ENCODE measurements at regions not wholly inside any gene's neighbourhood (a gene's known extent, or its start where the extent isn't known, plus 50 kb on each side); places are given as distances from the start of the nearest gene placed in this dataset.

DNA sequence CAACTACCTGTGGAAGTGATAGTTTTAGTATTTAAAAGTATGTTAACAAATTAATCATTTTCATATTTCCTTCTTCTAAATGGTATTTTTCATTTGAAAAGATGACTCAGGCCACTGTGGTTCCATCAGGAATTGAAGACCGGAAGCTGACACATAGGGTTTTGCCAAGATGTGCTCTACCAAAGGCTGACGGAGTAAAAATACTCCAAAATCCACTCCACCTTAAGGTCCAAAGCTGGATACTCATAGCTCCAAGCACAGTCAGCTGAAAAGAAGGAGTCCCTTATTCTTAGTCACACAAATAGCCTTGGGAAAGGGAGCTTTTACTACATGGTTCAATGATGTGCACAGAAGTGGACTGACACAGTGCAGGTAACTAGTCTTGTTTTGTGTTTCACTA lies 472.0 kb downstream of the ARAP2 start:
- Histone ChIP-seq H3K4me3 (ENCODE audit: low read depth in 1 of 2, low read length in 2 of 2) (no peak overlapping the region), H3K9ac (ENCODE audit: low read length) (no peak overlapping the region), H3K36me3 (ENCODE audit: insufficient read depth, low read length) (no peaks in the 10 kb centered on the region), H3K9me3 (ENCODE audit: low read length) (no peaks in the 10 kb centered on the region), H3K27me3 (ENCODE audit: control insufficient read depth in 1 of 2, insufficient read depth in 2 of 2, low read length in 2 of 2) (no peaks in the 10 kb centered on the region), H3K4me1 (ENCODE audit: insufficient read depth, low read length) (no peaks in the 10 kb centered on the region), H3K27ac (ENCODE audit: low read depth, low read length) (no peak overlapping the region)

DNA sequence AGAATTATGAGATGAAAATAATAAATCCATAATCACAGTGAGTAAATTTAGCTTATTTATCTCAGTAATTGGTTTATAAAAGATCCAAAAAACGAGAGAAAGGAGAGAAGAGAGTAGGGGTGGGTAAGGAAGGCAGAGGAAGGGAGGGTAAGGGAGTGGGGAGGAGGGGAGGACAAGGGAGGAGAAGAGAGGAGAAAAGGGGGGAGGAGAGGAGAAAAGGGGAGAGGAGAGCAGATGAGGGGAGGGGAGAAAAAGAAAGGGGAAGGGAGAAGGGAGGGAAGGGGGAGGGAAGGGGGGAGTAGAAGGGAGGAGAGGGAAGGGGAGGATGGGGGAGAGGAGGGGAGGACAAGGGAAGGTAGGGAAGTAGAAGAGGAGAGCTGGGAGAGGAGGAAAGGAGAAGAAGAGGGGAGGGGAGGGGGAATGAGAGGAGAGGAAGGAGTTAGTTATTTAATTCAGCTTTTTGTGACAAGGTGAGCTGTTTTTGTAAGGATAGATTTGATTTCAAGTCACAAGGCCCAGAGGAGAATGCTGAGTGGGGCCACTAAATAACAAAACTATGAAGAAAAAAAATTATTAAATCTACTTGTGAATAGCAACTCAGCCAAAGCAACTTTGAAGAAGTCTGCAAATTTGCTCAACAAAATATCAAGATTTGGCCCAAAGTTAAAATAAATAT lies 454.3 kb downstream of the ARAP2 start:
- Histone ChIP-seq H3K9ac (ENCODE audit: low read length) (no peak overlapping the region), H3K9me3 (ENCODE audit: low read length) (no peaks in the 10 kb centered on the region), H3K4me3 (ENCODE audit: low read depth in 1 of 2, low read length in 2 of 2) (no peak overlapping the region), H3K27ac (ENCODE audit: low read depth, low read length) (no peak overlapping the region), H3K4me1 (ENCODE audit: insufficient read depth, low read length) (no peaks in the 10 kb centered on the region), H3K36me3 (ENCODE audit: insufficient read depth, low read length) (no peaks in the 10 kb centered on the region), H3K27me3 (ENCODE audit: control insufficient read depth in 1 of 2, insufficient read depth in 2 of 2, low read length in 2 of 2) (no peaks in the 10 kb centered on the region)

DNA sequence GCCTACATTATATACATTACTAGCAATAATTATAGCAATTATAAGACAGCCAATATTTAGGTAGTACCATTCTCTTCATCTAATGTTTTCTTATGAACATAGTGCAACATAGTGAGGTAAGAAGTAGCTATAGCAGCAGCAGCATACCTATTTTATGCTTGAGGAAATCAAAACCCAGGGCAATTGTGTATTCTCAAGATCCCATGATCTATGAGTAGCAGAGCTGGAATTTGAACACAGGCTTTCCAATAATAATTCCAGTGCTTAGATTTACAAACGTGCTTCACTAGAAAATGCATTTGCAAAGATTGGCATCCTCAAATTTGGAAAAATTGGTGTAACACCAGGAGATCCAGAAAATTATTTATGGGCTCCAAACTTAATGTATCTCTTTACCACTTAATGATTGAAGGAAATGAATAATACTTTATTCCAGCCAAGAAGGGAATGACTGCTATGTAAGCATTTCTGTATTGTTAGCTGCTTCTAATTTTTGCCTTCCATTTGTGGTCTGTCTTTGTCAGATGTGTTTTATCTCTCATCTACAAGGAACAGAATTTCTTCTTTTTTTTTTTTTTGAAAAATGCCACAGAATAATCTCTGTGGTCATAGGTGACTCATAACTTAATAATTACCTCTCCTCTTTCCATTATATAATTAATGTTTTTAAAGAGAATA lies 451.1 kb downstream of the ARAP2 start:
- Histone ChIP-seq H3K9me3 (ENCODE audit: low read length) (peaks cover 5% of the 10 kb centered on the region), H3K9ac (ENCODE audit: low read length) (no peak overlapping the region), H3K4me1 (ENCODE audit: insufficient read depth, low read length) (no peaks in the 10 kb centered on the region), H3K27me3 (ENCODE audit: control insufficient read depth in 1 of 2, insufficient read depth in 2 of 2, low read length in 2 of 2) (no peaks in the 10 kb centered on the region), H3K27ac (ENCODE audit: low read depth, low read length) (no peak overlapping the region), H3K36me3 (ENCODE audit: insufficient read depth, low read length) (no peaks in the 10 kb centered on the region), H3K4me3 (ENCODE audit: low read depth in 1 of 2, low read length in 2 of 2) (no peak overlapping the region)

DNA sequence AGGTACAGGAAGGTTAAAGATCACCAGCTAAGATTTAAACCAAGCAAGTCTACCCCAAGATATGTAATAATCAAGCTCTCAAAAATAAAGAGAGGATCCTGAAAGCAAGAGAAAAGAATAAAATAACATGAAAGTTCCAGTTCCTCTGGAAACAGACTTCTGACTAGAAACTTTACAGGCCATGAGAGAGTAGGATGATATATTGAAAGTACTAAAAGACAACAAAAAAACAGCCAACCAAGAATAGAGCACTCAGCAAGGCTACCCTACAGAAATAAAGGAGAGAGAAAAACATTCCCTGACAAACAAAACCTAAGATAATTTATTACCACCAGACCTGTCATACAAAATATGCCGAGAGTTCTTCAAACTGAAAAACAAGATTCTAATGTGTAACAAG lies 450.5 kb downstream of the ARAP2 start:
- Histone ChIP-seq H3K9ac (ENCODE audit: low read length) (no peak overlapping the region), H3K27me3 (ENCODE audit: control insufficient read depth in 1 of 2, insufficient read depth in 2 of 2, low read length in 2 of 2) (no peaks in the 10 kb centered on the region), H3K4me1 (ENCODE audit: insufficient read depth, low read length) (no peaks in the 10 kb centered on the region), H3K9me3 (ENCODE audit: low read length) (peaks cover 5% of the 10 kb centered on the region), H3K36me3 (ENCODE audit: insufficient read depth, low read length) (no peaks in the 10 kb centered on the region), H3K27ac (ENCODE audit: low read depth, low read length) (no peak overlapping the region), H3K4me3 (ENCODE audit: low read depth in 1 of 2, low read length in 2 of 2) (no peak overlapping the region)

DNA sequence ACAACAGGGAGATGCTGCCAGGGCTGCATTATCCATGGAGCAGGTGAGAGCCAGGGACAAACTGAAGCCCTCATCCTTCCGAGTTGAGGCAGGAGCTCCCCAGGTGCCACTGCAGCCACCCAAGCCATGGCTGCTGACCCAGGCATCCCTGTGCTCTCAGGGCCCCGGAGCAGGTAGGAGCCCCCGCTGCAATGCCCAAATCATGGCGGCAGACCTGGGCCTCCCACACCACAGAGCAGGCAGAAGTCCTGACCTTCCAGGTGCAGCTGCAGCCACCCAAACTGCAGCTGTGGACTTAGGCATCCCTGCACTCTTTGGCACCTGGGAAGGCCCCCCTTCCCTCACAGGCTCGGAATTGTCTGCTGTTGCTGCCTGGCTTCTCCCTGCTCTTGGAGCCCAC lies 443.6 kb downstream of the ARAP2 start:
- Histone ChIP-seq H3K27ac (ENCODE audit: low read depth, low read length) (no peak overlapping the region), H3K4me1 (ENCODE audit: insufficient read depth, low read length) (no peaks in the 10 kb centered on the region), H3K9me3 (ENCODE audit: low read length) (peaks cover 5% of the 10 kb centered on the region), H3K4me3 (ENCODE audit: low read depth in 1 of 2, low read length in 2 of 2) (no peak overlapping the region), H3K27me3 (ENCODE audit: control insufficient read depth in 1 of 2, insufficient read depth in 2 of 2, low read length in 2 of 2) (no peaks in the 10 kb centered on the region), H3K9ac (ENCODE audit: low read length) (no peak overlapping the region), H3K36me3 (ENCODE audit: insufficient read depth, low read length) (no peaks in the 10 kb centered on the region)

DNA sequence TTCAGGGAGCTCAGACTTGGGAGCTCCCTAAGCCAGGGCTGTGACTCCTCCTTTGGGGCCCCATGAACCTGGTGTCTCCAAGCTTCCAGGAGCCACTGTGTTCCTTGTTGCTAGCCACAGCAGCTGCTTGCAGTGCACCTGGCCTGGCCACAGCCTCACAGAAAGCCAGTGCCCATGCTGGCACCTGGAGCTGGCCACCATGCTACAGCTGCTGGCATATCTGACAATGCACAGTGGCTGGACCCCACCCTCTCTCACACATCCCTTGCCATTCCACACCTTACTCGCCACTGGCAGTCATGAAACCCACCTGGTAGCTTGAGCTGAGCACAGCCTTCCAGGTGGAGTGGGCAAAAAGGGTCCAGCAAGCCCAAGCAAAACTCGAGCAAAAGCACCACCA lies 441.7 kb downstream of the ARAP2 start:
- Histone ChIP-seq H3K4me1 (ENCODE audit: insufficient read depth, low read length) (no peaks in the 10 kb centered on the region), H3K9me3 (ENCODE audit: low read length) (no peaks in the 10 kb centered on the region), H3K36me3 (ENCODE audit: insufficient read depth, low read length) (no peaks in the 10 kb centered on the region), H3K27ac (ENCODE audit: low read depth, low read length) (no peak overlapping the region), H3K9ac (ENCODE audit: low read length) (no peak overlapping the region), H3K27me3 (ENCODE audit: control insufficient read depth in 1 of 2, insufficient read depth in 2 of 2, low read length in 2 of 2) (no peaks in the 10 kb centered on the region), H3K4me3 (ENCODE audit: low read depth in 1 of 2, low read length in 2 of 2) (no peak overlapping the region)

DNA sequence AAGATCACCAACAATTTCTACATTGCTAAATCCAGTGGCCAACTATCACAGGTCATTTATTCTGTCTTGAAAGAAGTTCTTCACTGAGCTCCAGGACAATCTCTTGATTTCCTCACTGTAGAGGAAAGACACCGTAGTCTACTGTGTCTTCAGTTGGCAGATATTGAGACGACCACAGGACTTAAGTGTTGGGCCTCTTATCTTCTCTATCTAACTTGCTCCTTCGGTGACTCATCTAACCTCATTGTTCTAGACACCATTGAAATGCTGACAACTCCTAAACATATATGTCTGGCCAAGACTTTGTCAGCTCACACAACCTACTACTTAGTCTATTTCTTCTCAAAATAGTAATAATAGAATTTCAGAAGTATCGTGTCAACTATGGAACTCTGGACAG lies 425.8 kb downstream of the ARAP2 start:
- no peaks in the 10 kb centered on the region for H3K36me3 ChIP-seq (ENCODE audit: insufficient read depth, low read length)
- H3K27me3 ChIP-seq (ENCODE audit: control insufficient read depth in 1 of 2, insufficient read depth in 2 of 2, low read length in 2 of 2), result no peaks in the 10 kb centered on the region
- no peak overlapping the region for H3K27ac ChIP-seq (ENCODE audit: low read depth, low read length)
- H3K4me1 ChIP-seq (ENCODE audit: insufficient read depth, low read length), result no peaks in the 10 kb centered on the region
- H3K9ac ChIP-seq (ENCODE audit: low read length), result no peak overlapping the region
- no peak overlapping the region for H3K4me3 ChIP-seq (ENCODE audit: low read depth in 1 of 2, low read length in 2 of 2)
- no peaks in the 10 kb centered on the region for H3K9me3 ChIP-seq (ENCODE audit: low read length)

DNA sequence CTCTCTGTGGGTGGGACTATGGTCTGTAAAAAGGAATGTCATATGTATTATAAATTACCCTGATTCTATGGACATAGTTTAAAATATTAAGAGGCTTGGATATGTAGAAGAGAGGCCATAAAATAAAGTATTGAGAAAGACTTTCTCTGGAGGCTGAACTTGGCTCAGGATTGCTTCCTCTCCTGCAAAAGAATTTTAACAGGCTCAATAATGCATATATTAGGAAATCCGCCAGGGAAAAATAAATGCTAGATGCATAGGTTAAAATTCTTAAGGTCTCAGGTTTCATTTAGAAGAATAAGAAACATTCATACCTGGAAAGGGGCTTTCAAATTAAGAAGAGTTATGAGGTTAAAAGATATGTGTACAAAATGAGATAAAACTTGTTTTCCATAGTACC lies 424.3 kb downstream of the ARAP2 start:
- Histone ChIP-seq H3K4me3 (ENCODE audit: low read depth in 1 of 2, low read length in 2 of 2) (no peak overlapping the region), H3K27ac (ENCODE audit: low read depth, low read length) (no peak overlapping the region), H3K36me3 (ENCODE audit: insufficient read depth, low read length) (no peaks in the 10 kb centered on the region), H3K4me1 (ENCODE audit: insufficient read depth, low read length) (no peaks in the 10 kb centered on the region), H3K9me3 (ENCODE audit: low read length) (no peaks in the 10 kb centered on the region), H3K27me3 (ENCODE audit: control insufficient read depth in 1 of 2, insufficient read depth in 2 of 2, low read length in 2 of 2) (no peaks in the 10 kb centered on the region), H3K9ac (ENCODE audit: low read length) (no peak overlapping the region)

DNA sequence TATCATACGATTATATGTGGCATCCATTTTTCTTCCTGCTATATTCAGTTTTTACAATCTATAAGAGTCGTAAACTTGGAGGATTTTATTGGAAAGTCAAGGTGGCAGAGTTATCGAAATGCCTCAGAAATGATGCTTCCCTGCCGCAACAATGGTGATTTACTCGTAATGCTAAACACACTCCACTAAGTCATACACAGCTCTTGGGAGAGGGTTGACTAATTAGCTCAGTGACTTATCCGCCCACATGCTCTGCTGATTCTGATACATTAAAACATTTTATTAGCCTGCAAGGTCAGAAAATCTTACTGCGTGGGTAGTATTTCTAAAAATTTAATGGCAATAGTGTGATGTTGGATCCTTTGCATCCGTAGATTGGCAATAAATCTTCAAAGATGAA lies 420.1 kb downstream of the ARAP2 start:
- Histone ChIP-seq H3K4me1 (ENCODE audit: insufficient read depth, low read length) (no peaks in the 10 kb centered on the region), H3K36me3 (ENCODE audit: insufficient read depth, low read length) (no peaks in the 10 kb centered on the region), H3K9me3 (ENCODE audit: low read length) (no peaks in the 10 kb centered on the region), H3K9ac (ENCODE audit: low read length) (no peak overlapping the region), H3K27ac (ENCODE audit: low read depth, low read length) (no peak overlapping the region), H3K4me3 (ENCODE audit: low read depth in 1 of 2, low read length in 2 of 2) (no peak overlapping the region), H3K27me3 (ENCODE audit: control insufficient read depth in 1 of 2, insufficient read depth in 2 of 2, low read length in 2 of 2) (no peaks in the 10 kb centered on the region)

DNA sequence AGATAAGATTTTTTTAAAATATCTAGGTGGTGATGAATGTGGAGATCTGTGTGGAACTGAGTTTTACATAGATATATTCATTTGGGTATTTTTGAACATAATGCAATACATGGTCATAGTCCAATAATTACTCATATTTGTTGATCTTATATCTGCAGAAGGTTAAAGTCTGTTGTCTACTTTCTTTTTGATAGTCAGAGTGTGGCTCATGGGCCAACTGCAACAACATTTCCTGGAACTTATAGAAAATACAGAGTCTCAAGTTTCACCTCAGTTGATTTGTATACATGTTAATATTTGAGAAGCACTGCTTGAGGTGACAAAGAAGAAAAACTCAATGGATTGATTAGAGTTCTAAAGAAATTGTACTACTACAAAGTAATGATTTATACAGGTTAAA lies 408.4 kb downstream of the ARAP2 start:
- Histone ChIP-seq H3K36me3 (ENCODE audit: insufficient read depth, low read length) (no peaks in the 10 kb centered on the region), H3K27ac (ENCODE audit: low read depth, low read length) (no peak overlapping the region), H3K4me3 (ENCODE audit: low read depth in 1 of 2, low read length in 2 of 2) (no peak overlapping the region), H3K27me3 (ENCODE audit: control insufficient read depth in 1 of 2, insufficient read depth in 2 of 2, low read length in 2 of 2) (no peaks in the 10 kb centered on the region), H3K9ac (ENCODE audit: low read length) (no peak overlapping the region), H3K4me1 (ENCODE audit: insufficient read depth, low read length) (no peaks in the 10 kb centered on the region), H3K9me3 (ENCODE audit: low read length) (no peaks in the 10 kb centered on the region)

DNA sequence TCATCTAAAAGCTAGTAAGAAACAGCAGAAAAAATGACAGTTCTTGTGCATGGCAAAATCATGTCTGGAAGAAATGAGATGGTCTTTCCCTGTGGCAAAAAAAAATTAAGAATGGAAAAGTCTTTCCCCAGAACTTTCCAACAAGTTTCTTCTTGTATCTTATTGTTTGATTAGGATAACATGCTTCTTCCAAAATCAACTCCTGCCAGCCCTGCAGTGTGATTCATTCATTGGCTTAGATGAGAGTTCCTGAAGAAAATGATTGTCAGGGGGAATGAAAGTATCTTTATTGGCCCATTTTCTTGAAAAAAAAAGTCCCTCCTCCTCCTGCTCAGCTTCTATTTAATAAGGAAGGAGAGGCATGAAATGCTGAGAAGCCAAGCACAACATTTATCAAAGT lies 407.7 kb downstream of the ARAP2 start:
- Histone ChIP-seq H3K4me3 (ENCODE audit: low read depth in 1 of 2, low read length in 2 of 2) (no peak overlapping the region), H3K36me3 (ENCODE audit: insufficient read depth, low read length) (no peaks in the 10 kb centered on the region)

DNA sequence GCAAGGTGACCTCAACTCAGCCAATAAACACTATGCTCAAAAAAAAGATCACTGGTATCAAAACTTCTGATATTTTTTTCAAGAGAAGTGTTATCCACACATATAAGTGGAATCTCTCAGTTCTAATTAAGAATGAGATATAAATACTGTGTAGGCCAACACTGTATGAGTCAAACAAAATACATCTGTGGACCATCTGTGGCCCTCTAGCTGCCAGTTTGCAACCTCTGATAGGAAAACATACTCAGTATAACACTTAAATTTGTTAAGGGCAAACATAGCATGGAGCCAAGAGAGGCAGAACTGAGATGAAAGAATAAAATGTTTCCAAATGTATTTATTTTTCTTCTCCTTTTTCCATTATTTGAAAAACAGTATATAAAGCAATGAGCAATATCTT lies 377.3 kb downstream of the ARAP2 start:
- no peaks in the 10 kb centered on the region for H3K4me1 ChIP-seq (ENCODE audit: insufficient read depth, low read length)
- no peak overlapping the region for H3K4me3 ChIP-seq (ENCODE audit: low read depth in 1 of 2, low read length in 2 of 2)
- no peaks in the 10 kb centered on the region for H3K36me3 ChIP-seq (ENCODE audit: insufficient read depth, low read length)
- H3K9me3 ChIP-seq (ENCODE audit: low read length), result no peaks in the 10 kb centered on the region
- H3K27me3 ChIP-seq (ENCODE audit: control insufficient read depth in 1 of 2, insufficient read depth in 2 of 2, low read length in 2 of 2), result no peaks in the 10 kb centered on the region
- H3K9ac ChIP-seq (ENCODE audit: low read length), result no peak overlapping the region
- no peak overlapping the region for H3K27ac ChIP-seq (ENCODE audit: low read depth, low read length)

More for the DNA sequence above, 407.7 kb downstream of the ARAP2 start:
- Histone ChIP-seq H3K9me3 (ENCODE audit: low read length) (no peaks in the 10 kb centered on the region), H3K27me3 (ENCODE audit: control insufficient read depth in 1 of 2, insufficient read depth in 2 of 2, low read length in 2 of 2) (no peaks in the 10 kb centered on the region), H3K9ac (ENCODE audit: low read length) (no peak overlapping the region), H3K4me1 (ENCODE audit: insufficient read depth, low read length) (no peaks in the 10 kb centered on the region), H3K27ac (ENCODE audit: low read depth, low read length) (no peak overlapping the region)
